Endothelial cell of umbilical vein (primary cell): ENCODE measurements at regions not wholly inside any gene's neighbourhood (a gene's known extent, or its start where the extent isn't known, plus 50 kb on each side); places are given as distances from the start of the nearest gene placed in this dataset.

ENCODE experiments used
- EZH2 ChIP-seq: IDR thresholded peaks from 2 replicates; pipeline ENCODE4 v1.6.1; 2012; ENCODE audit warnings: borderline replicate concordance, low read depth, mild to moderate bottlenecking, moderate library complexity, low read length, inconsistent platforms; ENCODE audit not compliant: severe bottlenecking
- POLR2A ChIP-seq: IDR thresholded peaks from 2 replicates; pipeline ENCODE4 v1.6.1; 2012; ENCODE audit warnings: low read depth, mild to moderate bottlenecking, control low read depth, low read length
- POLR2AphosphoS5 ChIP-seq: IDR thresholded peaks from 2 replicates; pipeline ENCODE4 v1.6.1; 2012; ENCODE audit warnings: low read depth, mild to moderate bottlenecking, control low read depth, low read length, moderate library complexity; ENCODE audit not compliant: insufficient read depth
- TF ChIP-seq, protein P1 (sequence below), 2 donors: IDR thresholded peaks; 1 replicate in 1 of 2; 2 replicates in 1 of 2; pipeline ENCODE4 v1.5.1; 2011; ENCODE audit warnings: low read length in 2 of 2, mild to moderate bottlenecking in 2 of 2, moderate library complexity in 2 of 2, control low read depth in 1 of 2, inconsistent platforms in 1 of 2, low read depth in 1 of 2; ENCODE audit not compliant: insufficient read depth in 1 of 2; ENCODE audit errors: extremely low read depth in 1 of 2
- TF ChIP-seq, protein P2 (sequence below): IDR thresholded peaks from 2 replicates; pipeline ENCODE4 v1.6.1; 2011; ENCODE audit not compliant: insufficient read depth, insufficient read length

DNA sequence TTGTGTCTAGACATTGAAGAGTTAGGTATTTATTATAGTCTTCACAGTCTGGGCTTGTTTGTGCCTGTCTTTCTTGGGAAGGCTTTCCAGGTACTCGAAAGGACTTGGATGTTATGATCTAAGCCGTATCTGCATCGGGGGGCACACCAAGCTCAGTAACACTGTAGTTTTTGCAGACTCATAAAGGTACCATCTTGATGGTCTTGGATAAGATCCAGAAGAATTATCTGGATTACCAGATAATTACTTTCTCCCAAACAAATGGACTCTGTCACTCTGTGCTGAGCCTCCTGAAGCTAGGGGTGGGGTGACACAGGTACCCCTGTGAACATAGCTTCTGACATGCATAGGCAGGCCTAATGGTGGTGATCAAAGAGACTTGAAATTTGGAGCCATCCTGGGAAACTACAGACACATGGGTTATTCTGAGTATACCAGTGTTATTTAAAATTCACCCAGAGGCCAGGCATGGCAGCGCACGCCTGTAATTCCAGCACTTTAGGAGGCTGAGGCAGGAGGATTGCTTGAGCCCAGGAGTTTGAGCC lies 238.6 kb upstream of the TPM1 start:
- TF ChIP-seq, protein P1, sequence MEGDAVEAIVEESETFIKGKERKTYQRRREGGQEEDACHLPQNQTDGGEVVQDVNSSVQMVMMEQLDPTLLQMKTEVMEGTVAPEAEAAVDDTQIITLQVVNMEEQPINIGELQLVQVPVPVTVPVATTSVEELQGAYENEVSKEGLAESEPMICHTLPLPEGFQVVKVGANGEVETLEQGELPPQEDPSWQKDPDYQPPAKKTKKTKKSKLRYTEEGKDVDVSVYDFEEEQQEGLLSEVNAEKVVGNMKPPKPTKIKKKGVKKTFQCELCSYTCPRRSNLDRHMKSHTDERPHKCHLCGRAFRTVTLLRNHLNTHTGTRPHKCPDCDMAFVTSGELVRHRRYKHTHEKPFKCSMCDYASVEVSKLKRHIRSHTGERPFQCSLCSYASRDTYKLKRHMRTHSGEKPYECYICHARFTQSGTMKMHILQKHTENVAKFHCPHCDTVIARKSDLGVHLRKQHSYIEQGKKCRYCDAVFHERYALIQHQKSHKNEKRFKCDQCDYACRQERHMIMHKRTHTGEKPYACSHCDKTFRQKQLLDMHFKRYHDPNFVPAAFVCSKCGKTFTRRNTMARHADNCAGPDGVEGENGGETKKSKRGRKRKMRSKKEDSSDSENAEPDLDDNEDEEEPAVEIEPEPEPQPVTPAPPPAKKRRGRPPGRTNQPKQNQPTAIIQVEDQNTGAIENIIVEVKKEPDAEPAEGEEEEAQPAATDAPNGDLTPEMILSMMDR (IDR thresholded peaks at IDR 0.05; ENCODE audit: extremely low read depth in 1 of 2, insufficient read depth in 1 of 2, low read depth in 1 of 2, low read length in 2 of 2) = no peak
- no peak for TF ChIP-seq POLR2A
- TF ChIP-seq EZH2 = no peak
- no peak for TF ChIP-seq POLR2AphosphoS5
- TF ChIP-seq, protein P2, sequence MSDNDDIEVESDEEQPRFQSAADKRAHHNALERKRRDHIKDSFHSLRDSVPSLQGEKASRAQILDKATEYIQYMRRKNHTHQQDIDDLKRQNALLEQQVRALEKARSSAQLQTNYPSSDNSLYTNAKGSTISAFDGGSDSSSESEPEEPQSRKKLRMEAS = no peak
